Neural cell (in vitro differentiated cells): ENCODE measurements at regions not wholly inside any gene's neighbourhood (a gene's known extent, or its start where the extent isn't known, plus 50 kb on each side); places are given as distances from the start of the nearest gene placed in this dataset.
A peak's percentile ranks its signal among the peaks of the same experiment; 100 is the strongest.

Source experiments
- H2AFZ ChIP-seq: fragments of 200-600, 300-800 bp; sonication (generic), shearing (Covaris generic); 2 replicates; pipeline ENCODE4 v1.6.0; 2014; ENCODE audit warnings: low read depth, mild to moderate bottlenecking, antibody characterized with exemption, low read length, moderate library complexity
- H3F3A ChIP-seq: fragments of 200-600 bp; shearing (Covaris generic); 2 replicates; pipeline ENCODE4 v1.6.1; 2016; ENCODE audit warnings: mild to moderate bottlenecking, moderate library complexity, mixed read lengths, antibody characterized with exemption, low read length; ENCODE audit not compliant: insufficient read depth, poor library complexity, severe bottlenecking
- H3K27ac ChIP-seq: fragments of 200-600, 300-800 bp; sonication (generic), shearing (Covaris generic); 2 replicates; pipeline ENCODE4 v1.5.1; 2014; ENCODE audit warnings: mild to moderate bottlenecking, low read length, moderate library complexity
- H3K27me3 ChIP-seq: fragments of 300-800, 200-600 bp; sonication (generic), shearing (Covaris generic); 2 replicates; pipeline ENCODE4 v1.6.0; 2014; ENCODE audit warnings: mild to moderate bottlenecking, low read depth, low read length, moderate library complexity; ENCODE audit not compliant: insufficient read depth
- H3K36me3 ChIP-seq: fragments of 300-800, 200-600 bp; sonication (generic), shearing (Covaris generic); 2 replicates; pipeline ENCODE4 v1.5.1; 2014; ENCODE audit warnings: mild to moderate bottlenecking, antibody characterized with exemption, low read length, moderate library complexity; ENCODE audit not compliant: insufficient read depth
- H3K4me2 ChIP-seq: fragments of 300-800, 200-600 bp; sonication (generic), shearing (Covaris generic); 2 replicates; pipeline ENCODE4 v1.6.0; 2014; ENCODE audit warnings: mild to moderate bottlenecking, low read length
- H3K4me3 ChIP-seq: fragments of 300-800, 200-600 bp; sonication (generic), shearing (Covaris generic); 2 replicates; pipeline ENCODE4 v1.5.1; 2014; ENCODE audit warnings: mild to moderate bottlenecking, low read length, moderate library complexity
- H3K79me2 ChIP-seq: fragments of 200-600 bp; shearing (Covaris generic); replicated peaks from 2 replicates; pipeline ENCODE4 v1.6.0; 2014; ENCODE audit warnings: mild to moderate bottlenecking, low read length, moderate library complexity; ENCODE audit not compliant: insufficient read depth
- H3K9ac ChIP-seq: fragments of 300-800, 200-600 bp; sonication (generic), shearing (Covaris generic); 2 replicates; pipeline ENCODE4 v1.6.1; 2016; ENCODE audit warnings: mild to moderate bottlenecking, low read length, mixed read lengths
- H3K9me2 ChIP-seq: fragments of 200-600 bp; shearing (Covaris generic); 2 replicates; pipeline ENCODE4 v1.6.1; 2016; ENCODE audit warnings: mild to moderate bottlenecking, low read length, mixed read lengths; ENCODE audit not compliant: insufficient read depth
- H3K9me3 ChIP-seq: fragments of 200-600, 300-800 bp; sonication (generic), shearing (Covaris generic); 2 replicates; pipeline ENCODE4 v1.6.1; 2016; ENCODE audit warnings: mild to moderate bottlenecking, mixed run types, low read length, moderate library complexity, mixed read lengths
- H4K20me1 ChIP-seq: fragments of 200-600 bp; shearing (Covaris generic); 2 replicates; pipeline ENCODE4 v1.6.1; 2016; ENCODE audit warnings: mild to moderate bottlenecking, mixed run types; ENCODE audit not compliant: insufficient read depth
- CTCF ChIP-seq: fragments of 450-650 bp; IDR thresholded peaks from 2 replicates; pipeline ENCODE4 v1.5.1; 2014; ENCODE audit warnings: antibody characterized with exemption, mild to moderate bottlenecking, moderate library complexity; ENCODE audit not compliant: poor library complexity, severe bottlenecking
- EP300 ChIP-seq: fragments of 450-650 bp; conservative IDR thresholded peaks from 2 replicates; pipeline ENCODE4 v1.6.1; 2014; ENCODE audit warnings: antibody characterized with exemption, mild to moderate bottlenecking, moderate library complexity; ENCODE audit not compliant: poor library complexity, severe bottlenecking
- EZH2 ChIP-seq: fragments of 200-600, 300-800 bp; shearing (Covaris generic), sonication (generic); IDR thresholded peaks from 2 replicates; pipeline ENCODE4 v1.6.1; 2014; ENCODE audit warnings: antibody characterized with exemption, low read length, borderline replicate concordance, mild to moderate bottlenecking; ENCODE audit not compliant: insufficient read depth, poor library complexity, severe bottlenecking
- MXI1 ChIP-seq: fragments of 450-650 bp; conservative IDR thresholded peaks from 2 replicates; pipeline ENCODE4 v1.6.1; 2014; ENCODE audit warnings: antibody characterized with exemption, mild to moderate bottlenecking; ENCODE audit not compliant: poor library complexity, severe bottlenecking
- POLR2AphosphoS5 ChIP-seq: IDR thresholded peaks from 2 replicates; pipeline ENCODE4 v1.6.1; 2012
- RAD21 ChIP-seq: fragments of 450-650 bp; conservative IDR thresholded peaks from 2 replicates; pipeline ENCODE4 v1.6.1; 2014; ENCODE audit warnings: antibody characterized with exemption, mild to moderate bottlenecking, moderate library complexity
- SMC3 ChIP-seq: fragments of 450-650 bp; conservative IDR thresholded peaks from 2 replicates; pipeline ENCODE4 v1.6.1; 2014; ENCODE audit warnings: antibody characterized with exemption, mild to moderate bottlenecking, moderate library complexity; ENCODE audit not compliant: poor library complexity
- TAF1 ChIP-seq: IDR thresholded peaks from 2 replicates; pipeline ENCODE4 v1.6.1; 2012; ENCODE audit warnings: low read depth
- TF ChIP-seq, protein P1 (sequence below): IDR thresholded peaks from 2 replicates; pipeline ENCODE4 v1.6.1; 2012; ENCODE audit warnings: borderline replicate concordance

GRCh38 chr7:81484261-81484660, 285.6 kb downstream of the HGF start:
- Histone ChIP-seq H3K4me2 (no peak overlapping the region), H3K9me3 (no peaks in the 10 kb centered on the region), H4K20me1 (no peaks in the 10 kb centered on the region), H2AFZ (no peak overlapping the region), H3K36me3 (no peaks in the 10 kb centered on the region), H3K79me2 (no peaks in the 10 kb centered on the region), H3K4me3 (no peak overlapping the region), H3K27ac (no peak overlapping the region), H3K27me3 (no peaks in the 10 kb centered on the region), H3K9ac (no peak overlapping the region), H3K9me2 (no peaks in the 10 kb centered on the region), H3F3A (no peaks in the 10 kb centered on the region)
- TF ChIP-seq CTCF (no peak), EZH2 (no peak), MXI1 (no peak)

- Histone ChIP-seq H3K27me3 (no peaks in the 10 kb centered on the region), H3K4me3 (no peak overlapping the region), H3F3A (no peaks in the 10 kb centered on the region), H3K27ac (no peak overlapping the region), H3K9me2 (no peaks in the 10 kb centered on the region), H2AFZ (no peak overlapping the region), H3K79me2 (no peaks in the 10 kb centered on the region), H4K20me1 (no peaks in the 10 kb centered on the region), H3K9ac (no peak overlapping the region), H3K9me3 (no peaks in the 10 kb centered on the region), H3K36me3 (no peaks in the 10 kb centered on the region), H3K4me2 (no peak overlapping the region)
- TF ChIP-seq MXI1, result no peak
- TF ChIP-seq RAD21, result peak; percentile 78
- TF ChIP-seq TAF1, result no peak
- peak; percentile 78 for TF ChIP-seq SMC3
- peak; percentile 74 for TF ChIP-seq CTCF
- no peak for TF ChIP-seq POLR2AphosphoS5
Observed at GRCh38 chr7:81482600-81483186, 287.2 kb downstream of the HGF start.

DNA sequence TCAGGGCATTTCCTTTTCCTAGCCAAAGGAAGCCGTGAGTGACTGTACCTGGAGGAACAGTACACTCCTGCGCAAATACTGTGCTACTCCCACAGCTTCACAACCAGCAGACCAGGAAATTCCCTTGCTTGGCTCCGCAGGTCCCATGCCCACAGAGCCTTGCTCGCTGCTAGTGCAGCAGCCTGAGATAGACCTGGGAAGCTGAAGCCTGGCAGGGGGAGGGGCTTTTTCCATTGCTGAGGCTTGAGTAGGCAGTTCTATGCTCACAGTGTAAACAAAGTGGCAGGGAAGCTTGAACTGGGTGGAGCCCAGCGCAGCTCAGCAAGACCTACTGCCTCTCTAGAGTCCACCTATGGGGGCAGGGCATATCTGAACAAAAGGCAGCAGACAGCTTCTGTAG, 291.2 kb downstream of the HGF start:
- no peaks in the 10 kb centered on the region for H3K9me2 ChIP-seq
- H3K9me3 ChIP-seq, result no peaks in the 10 kb centered on the region
- H3K27me3 ChIP-seq, result no peaks in the 10 kb centered on the region
- no peak overlapping the region for H3K27ac ChIP-seq
- no peaks in the 10 kb centered on the region for H3F3A ChIP-seq
- no peaks in the 10 kb centered on the region for H3K36me3 ChIP-seq
- H3K79me2 ChIP-seq, result no peaks in the 10 kb centered on the region
- H3K4me3 ChIP-seq, result no peak overlapping the region
- no peak overlapping the region for H3K9ac ChIP-seq
- H4K20me1 ChIP-seq, result no peaks in the 10 kb centered on the region
- TF ChIP-seq MXI1 (no peak), CTCF (no peak), SMC3 (no peak), TAF1 (no peak), RAD21 (no peak), EZH2 (no peak), POLR2AphosphoS5 (no peak), EP300 (no peak)
- TF ChIP-seq, protein P1, sequence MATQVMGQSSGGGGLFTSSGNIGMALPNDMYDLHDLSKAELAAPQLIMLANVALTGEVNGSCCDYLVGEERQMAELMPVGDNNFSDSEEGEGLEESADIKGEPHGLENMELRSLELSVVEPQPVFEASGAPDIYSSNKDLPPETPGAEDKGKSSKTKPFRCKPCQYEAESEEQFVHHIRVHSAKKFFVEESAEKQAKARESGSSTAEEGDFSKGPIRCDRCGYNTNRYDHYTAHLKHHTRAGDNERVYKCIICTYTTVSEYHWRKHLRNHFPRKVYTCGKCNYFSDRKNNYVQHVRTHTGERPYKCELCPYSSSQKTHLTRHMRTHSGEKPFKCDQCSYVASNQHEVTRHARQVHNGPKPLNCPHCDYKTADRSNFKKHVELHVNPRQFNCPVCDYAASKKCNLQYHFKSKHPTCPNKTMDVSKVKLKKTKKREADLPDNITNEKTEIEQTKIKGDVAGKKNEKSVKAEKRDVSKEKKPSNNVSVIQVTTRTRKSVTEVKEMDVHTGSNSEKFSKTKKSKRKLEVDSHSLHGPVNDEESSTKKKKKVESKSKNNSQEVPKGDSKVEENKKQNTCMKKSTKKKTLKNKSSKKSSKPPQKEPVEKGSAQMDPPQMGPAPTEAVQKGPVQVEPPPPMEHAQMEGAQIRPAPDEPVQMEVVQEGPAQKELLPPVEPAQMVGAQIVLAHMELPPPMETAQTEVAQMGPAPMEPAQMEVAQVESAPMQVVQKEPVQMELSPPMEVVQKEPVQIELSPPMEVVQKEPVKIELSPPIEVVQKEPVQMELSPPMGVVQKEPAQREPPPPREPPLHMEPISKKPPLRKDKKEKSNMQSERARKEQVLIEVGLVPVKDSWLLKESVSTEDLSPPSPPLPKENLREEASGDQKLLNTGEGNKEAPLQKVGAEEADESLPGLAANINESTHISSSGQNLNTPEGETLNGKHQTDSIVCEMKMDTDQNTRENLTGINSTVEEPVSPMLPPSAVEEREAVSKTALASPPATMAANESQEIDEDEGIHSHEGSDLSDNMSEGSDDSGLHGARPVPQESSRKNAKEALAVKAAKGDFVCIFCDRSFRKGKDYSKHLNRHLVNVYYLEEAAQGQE, result no peak
- no peak overlapping the region for H3K4me2 ChIP-seq
- H2AFZ ChIP-seq, result no peak overlapping the region
